Putamen (tissue), 1 donor: ENCODE measurements at regions not wholly inside any gene's neighbourhood (a gene's known extent, or its start where the extent isn't known, plus 50 kb on each side); places are given as distances from the start of the nearest gene placed in this dataset.

Source experiments
- DNase-seq: peaks from one replicate; pipeline ENCODE4 v3.0.0-alpha.2; 2016; ENCODE audit warnings: low spot score

DNA sequence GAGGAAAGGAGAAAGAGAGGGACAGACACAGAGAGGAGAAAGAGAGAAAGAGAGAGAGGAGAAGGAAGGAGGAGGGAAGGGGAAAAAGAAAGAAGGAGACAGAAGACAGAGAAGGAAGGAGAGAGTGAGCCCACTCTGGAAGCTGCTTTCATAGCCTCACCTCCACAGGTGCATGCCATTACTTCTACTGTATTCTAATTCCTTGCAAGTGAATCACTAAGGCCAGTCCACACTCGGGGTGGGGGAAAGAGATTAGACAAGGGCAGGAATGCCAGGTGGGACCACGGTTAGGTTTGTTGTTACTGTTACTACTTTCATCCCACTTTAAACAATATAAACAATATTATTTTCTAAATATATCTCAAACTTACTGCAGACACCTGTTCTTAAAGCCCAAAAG lies 684.5 kb upstream of the ARGLU1 start:
- no peak for DNase-seq

DNA sequence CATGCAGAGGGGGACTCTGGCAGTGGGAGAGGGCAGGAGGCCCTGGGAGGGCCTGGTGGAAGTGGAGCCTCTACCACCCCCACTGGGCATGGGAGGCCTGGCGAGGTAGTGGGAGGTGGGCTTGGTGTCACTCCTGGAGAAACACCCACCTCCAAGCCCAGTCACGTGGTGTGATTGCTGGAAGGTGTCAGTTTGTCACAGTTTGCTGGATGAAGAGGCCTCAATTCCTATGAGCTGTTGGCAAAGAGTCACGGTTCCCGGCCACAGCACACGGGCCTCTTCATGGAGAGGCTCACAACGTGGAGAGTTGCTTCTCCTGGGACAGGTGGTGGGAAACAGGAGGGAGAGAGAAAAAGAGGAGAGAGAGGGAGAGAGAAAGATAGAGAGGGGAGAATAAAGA lies 684.1 kb upstream of the ARGLU1 start:
- DNase-seq = no peak

DNA sequence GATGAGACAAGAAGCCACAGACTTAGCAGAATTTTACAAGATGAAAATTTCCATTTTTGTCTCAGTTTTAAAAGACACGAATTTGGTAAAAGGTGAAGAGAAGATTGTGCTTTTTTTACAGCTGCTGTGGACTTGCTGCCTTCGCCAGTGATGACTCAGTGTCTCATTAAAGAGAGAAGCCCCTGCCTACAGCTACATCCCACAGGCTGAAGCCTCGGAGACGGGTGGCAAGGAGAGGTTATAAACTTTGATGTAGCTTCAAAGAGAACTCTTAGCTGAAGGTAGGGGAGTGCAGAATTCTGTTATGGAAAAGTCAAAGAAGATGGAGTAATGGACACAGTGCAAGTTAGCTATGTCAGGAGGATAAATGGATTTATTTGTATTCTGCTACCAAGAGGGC lies 683.4 kb upstream of the ARGLU1 start:
- DNase-seq = no peak

DNA sequence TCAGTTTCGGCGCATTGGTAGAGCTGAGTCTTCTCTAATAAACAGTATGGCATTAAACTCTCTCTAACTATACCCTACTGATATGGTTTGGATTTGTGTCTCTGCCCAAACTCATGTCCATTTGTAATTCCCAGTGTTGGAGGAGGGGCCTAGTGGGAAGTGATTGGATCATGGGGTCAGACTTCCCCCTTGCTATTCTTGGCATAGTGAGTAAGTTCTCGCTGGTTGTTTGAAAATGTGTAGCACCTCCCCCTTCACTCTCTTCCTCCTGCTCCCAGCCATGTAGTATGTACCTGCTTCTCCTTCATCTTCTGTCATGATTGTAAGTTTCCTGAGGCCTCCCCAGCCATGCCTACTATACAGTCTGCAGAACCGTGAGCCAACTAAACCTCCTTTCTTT lies 682.7 kb upstream of the ARGLU1 start:
- no peak for DNase-seq

DNA sequence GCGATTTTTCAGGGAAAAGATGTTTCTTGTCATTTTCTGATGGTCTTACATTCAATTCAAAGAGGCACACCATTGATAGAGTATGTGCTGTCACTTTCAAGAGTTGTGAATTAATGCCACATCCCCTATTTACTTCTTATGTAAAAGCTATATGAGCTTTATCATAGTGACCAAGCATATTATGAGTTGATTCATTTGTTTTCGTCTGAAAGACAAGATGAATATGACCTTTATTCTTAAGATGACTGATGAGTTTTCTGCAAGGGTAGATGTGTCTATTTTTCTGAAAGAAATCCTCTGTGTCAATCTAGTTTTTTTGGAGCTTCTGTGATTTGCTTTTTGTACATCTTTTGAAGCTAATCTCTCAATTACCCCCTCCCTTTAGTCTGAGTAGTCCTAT lies 676.3 kb upstream of the ARGLU1 start:
- DNase-seq = no peak

DNA sequence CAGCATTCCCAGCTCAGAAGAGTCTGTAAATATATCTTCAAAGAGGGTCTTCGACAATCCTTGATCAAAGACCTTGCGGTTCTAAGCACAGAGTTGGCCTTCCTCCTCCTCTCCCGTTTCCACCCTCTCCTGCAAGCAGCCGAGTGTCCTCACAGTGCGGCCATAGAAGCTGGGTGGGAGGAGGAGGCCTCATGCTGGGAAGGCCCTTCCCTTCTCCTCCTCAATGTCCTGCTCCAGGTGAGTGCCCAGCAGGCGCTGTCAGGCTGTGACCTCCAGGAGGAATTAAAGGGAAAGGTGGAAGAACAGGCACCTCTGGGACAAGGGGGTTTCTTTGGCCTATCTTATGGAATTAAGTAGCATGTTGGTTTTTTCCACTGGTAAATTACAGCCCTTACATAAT lies 674.2 kb upstream of the ARGLU1 start:
- no peak for DNase-seq

DNA sequence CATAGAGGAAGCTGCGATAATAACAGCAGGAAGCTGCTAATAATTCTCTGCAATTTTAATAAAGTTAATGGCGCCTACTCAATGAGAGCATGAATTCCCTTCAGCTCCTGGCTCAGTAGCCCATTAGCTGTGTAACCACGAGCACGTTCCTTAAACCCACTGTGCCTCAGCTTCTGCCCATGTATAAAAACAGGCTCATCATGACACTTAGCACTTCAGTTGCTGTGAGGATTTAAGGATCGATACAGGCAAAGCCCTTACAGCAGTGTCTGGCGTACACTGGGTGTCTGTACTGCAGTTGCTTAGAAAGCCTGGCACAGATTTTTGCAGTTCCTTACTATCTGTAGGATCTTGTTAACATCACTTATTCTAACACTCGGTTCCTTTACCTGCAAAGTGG lies 673.4 kb upstream of the ARGLU1 start:
- DNase-seq = no peak

DNA sequence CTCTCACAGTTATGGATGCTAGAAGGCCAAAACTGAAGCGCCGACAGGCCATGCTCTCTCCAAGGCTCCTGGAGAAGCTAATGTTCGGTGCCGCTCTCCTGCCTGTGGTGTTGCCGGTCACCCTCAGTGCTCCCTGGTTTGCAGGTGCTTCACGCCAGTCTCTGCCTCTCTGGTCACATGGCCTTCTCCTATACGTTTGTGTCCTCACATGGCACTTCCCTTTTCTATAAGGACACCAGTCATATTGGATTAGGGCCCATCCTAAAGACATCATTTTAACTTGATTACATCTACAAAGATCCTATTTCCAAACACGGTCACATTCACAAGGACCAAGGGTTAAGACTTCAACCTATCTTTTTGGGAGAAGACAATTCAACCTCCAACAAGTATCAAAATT lies 671.3 kb upstream of the ARGLU1 start:
- no peak for DNase-seq

DNA sequence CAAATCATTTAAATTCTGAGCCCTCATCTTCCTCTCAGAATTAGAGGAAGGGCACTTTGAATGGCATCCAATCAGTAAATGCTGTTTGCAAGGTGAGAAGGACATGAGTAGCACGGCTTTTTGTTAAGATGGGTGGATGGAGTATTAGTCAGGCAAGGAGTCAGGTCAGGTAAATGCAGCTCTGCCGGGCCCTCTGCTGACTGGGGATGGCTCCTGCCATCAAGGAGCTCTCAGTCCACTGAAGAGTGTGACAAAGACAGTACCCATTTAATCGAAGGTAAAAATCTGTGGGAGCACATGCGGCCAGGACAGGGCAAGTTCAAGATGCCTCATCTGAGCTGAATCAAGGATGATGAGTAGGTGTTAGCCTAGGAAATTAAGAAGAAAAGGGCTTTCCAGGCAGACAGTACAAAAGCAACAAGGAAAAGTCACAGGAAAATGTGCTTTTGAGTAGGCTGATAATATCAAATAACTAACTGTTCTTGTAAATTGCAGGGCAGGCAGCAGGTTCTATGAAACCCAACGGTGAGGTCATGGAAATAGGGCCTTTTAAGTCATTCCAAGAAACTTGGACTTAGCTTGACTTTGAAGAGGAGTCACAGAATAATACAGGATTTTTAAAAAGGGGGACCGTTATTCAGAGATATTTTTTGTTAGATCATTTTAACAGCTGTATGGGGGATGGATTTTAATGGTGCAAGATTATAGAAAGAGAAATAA lies 670.5 kb upstream of the ARGLU1 start:
- DNase-seq = no peak

DNA sequence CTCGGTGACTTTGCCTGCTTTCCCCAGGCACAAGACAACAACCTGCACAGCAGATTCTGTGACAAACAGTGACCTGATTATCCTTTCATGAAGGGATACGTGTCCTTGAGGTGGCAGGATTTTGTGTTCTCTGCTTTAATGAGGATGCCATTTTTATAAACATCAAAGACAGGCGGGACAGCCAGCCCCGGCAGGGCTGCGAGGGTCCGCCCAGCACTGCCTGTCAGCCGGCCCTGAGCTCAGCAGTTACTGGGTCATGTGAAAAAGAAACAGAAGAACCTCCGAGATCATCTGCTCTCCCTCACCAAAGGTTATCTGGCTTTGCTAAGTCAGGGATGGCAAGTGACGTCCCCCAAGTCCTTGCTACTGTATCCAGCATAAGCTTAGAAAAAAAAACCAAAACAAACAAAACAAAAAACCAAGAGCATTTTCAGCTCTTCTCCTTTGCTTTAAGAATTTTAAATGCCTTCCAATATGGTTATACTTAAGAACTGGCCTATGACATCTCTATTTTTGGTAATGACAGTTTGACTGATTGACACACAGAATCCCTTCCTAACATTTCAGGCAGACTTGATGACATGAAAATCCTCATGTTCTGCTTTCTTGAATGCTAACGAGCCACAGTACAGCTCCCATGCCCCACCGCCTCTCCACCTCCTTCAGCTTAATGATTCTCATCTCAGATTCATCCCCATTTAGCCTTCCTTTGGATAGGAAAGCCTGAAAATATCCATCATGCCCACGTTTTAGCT lies 666.6 kb upstream of the ARGLU1 start:
- no peak for DNase-seq

DNA sequence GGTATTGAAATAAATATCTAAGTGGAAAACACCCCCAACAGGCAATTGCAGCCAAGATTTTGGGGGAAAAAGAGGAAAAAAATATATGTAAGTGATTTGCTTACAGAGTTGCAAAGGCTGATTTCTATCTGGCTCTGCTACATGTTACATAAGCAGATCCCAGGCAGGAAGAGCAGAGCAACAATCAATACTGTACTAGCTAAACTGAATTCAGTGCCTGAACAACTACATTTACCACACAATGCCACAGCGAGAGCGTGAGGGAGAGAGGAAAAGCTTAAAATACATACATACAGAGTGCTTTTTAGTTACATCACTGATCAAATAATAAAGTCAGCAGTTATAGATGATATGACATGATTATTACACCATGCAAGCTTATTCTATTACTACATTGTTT lies 665.6 kb upstream of the ARGLU1 start:
- no peak for DNase-seq

DNA sequence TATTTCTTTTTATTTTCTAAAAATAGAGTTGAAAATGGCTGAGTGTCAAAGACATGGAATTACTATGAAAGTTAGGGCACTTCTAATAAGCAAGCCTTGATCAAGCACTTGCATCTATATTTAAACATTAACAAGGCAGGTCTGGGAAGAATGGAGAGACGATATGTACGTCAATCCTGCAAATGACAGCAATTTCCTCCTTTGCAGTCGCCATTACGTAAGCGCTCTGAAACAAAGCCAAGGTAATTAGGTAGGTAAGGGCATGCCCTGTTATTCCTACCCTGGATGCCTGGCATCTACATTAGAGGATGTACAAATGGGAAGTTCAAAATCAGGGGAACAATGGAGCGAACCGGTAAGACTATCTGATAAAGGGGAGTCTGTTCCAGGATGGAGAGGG lies 664.0 kb upstream of the ARGLU1 start:
- DNase-seq = no peak

DNA sequence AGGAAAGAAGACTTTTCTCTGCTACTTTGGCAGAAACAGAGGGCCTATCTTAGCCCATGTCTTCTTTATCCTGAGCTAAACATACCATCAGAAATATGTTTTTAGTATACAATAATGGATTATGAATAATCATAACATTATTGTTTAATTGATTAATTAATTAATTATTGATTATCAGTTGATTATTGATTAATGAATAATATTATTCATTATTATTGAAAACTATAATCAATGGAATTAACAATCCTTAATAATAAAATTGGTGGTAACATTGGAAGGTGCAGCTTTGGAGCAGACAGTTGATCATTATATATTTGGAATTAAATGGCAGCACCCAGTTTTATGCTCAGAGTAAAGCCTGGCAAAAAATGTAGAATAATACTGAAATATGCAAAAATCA lies 655.9 kb upstream of the ARGLU1 start:
- DNase-seq = no peak

DNA sequence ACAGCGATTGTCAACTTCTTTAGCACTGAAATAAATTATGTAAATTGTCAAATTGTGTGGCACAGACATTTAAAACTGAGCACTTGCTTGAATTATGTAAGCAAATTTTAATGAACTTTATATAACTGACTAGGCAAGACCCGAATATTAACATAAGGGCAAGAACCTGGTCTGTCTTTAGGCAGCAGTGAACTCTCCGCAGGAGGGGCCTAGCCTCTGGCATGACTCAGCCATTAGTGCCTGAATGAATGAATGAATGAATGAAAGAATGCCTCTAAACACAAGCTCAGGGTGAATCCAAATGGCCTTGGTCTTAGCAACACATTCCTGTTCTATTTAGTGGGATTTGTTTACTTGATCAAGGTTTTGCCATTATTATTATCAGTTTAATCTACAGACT lies 654.7 kb upstream of the ARGLU1 start:
- DNase-seq = no peak

DNA sequence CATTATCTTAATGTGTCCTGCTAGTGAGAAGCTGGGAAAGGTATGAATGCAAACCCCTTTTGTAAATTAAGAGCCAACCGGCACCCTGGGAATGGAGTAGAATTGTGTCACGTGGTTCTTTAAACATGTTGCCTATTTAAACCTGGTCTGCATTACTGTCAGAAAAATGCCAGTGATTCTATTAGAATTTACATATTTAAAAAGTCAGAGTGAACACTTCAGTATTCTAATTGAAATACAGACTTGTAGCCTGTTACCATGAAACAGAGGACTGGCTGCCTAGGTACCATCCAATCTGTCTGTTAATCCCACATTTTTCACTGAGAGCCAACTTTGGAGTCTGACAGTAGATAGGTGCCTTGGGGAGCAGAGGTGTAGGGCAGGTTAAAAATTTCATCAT lies 652.3 kb upstream of the ARGLU1 start:
- DNase-seq = no peak

DNA sequence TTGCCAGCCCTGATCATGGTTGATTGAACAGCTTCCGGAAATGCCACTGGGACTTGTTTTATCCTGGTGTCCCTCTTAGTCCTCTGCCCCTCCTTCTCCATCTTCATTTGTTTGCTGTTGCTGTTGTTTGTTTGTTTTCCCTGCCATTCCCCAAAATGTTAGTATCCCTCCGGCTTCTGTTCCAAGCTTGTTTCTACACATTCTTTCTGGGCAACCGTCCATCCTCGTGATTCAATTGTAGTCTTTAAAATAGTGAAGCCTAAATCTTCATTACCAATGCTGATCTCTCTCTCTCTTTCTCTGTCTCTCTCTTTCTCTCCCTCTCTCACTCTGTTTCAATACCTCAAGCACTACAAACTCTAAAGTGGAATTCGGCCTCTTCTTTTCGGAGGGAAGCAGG lies 649.3 kb upstream of the ARGLU1 start:
- no peak for DNase-seq

DNA sequence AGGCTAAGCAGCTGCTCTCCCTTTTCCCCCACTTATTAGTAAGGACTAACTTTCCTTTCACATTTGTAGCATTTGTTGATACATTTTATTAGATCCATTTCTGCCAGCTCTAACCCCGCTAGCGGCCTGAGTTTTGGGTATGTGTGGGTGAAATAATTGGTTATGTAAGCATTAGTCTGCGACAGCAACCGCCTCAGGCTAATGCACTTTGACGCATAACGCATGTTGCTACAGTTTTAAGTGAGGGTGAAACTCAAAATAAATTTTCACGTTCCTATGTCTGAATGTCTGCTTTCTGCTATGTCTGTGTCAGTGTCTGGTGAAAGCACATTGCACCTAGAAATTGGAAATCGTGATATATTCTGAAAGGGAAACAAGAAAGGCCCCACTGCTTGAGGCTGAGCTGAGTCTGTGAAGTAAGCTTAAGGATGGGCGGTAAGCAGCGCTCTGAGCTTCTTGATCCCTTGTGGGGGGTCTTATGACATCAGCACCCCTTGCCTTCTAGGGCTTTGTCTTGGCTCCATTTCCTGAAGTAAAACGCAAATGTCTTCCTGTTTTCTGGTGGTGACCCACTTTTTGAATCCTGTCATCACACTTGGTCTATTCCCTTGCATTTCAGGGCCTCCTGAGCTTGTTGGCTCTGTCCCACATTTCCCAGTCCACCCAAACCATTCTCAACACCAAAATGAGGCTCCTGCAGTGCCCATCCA lies 648.3 kb upstream of the ARGLU1 start:
- DNase-seq = no peak

DNA sequence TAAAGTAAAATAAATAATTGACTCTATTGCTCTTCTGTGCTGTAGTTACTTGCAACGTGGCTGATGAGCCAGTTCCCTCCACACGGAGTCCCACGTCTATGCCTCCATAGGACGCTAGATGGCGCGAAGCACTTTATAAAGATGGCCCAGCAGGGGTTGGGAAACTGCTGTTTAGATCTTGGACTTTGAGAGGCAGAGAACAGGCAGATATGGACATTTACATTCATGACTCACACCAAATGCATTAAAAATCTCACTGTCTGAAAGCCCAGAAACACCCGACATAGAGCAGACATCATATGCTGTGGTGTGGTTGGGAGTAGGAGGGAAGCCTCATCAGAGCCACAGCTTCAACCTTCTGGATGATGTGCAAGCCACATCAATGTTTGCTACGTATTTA lies 643.1 kb upstream of the ARGLU1 start:
- DNase-seq = peak; percentile 85

DNA sequence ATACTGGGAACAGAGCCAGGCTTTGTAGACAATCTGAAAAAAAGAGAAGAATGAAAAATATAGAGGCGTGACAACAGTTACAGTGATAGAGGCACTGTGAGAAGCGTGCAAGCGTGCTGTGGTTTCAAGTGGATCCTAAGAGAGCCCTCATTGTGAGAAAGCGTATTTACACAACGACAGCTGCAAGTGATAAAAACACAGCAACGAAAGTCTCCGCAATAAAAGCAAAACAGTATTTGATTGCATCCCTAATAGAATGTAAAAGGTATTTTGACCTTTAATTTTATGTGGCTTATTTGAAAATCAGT lies 642.7 kb upstream of the ARGLU1 start:
- DNase-seq = no peak

DNA sequence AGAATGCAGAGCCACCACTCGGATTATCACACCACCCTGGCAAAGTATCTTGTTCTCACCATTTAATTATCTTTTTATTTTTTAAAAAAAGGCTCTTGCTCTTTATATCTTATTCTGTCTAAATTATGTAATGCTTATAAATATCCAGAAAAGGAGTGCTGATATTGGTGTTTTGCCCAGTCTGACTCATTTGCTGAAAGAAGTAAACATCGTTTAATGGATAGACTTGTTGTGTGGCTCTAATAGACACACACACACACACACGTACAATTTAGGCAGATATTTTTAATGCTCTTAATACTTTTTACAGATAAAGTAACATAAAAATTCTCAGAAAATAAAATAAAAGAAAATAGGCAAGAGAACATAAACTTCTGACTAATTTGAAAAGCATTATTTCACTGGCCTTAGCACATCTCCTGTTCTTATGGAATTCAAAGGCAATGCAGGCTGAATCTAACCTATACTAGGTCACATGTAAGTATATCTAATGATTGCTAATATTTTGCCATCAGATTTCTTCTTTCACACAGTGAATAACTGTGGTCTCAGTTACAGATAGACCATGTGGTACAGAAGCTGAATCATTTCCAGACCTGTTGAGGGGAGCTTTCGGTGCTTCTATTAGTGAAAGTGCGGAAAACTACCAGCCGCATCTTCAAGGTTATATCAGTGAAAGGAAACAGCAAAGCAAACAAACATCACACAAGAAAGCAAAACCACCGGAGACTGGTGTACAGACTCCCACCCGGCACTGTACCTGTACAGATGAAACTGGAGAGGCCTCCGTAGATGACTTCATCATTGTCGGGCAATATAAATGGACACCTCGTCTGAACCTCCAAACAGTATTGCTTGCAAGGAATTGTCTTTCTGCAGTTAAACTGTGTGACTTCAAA lies 642.1 kb upstream of the ARGLU1 start:
- DNase-seq = no peak

DNA sequence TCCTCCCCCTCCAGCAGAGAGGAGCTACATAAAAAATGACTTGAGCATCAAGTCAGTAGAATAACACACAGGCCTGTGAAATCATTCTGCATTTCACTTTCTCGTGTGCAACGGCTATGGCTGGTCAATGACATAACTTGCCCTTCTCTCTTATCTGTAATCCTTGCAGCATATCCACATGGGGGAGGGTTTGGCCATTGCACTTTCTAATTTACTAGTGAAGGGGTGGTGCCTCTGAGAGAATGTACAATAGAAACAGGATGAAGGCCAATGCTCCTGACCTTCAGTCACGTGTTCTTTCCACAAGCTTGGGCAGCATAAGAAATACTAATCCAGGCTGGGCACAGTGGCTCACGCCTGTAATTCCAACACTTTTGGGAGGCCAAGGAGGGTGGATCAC lies 641.0 kb upstream of the ARGLU1 start:
- DNase-seq = no peak

DNA sequence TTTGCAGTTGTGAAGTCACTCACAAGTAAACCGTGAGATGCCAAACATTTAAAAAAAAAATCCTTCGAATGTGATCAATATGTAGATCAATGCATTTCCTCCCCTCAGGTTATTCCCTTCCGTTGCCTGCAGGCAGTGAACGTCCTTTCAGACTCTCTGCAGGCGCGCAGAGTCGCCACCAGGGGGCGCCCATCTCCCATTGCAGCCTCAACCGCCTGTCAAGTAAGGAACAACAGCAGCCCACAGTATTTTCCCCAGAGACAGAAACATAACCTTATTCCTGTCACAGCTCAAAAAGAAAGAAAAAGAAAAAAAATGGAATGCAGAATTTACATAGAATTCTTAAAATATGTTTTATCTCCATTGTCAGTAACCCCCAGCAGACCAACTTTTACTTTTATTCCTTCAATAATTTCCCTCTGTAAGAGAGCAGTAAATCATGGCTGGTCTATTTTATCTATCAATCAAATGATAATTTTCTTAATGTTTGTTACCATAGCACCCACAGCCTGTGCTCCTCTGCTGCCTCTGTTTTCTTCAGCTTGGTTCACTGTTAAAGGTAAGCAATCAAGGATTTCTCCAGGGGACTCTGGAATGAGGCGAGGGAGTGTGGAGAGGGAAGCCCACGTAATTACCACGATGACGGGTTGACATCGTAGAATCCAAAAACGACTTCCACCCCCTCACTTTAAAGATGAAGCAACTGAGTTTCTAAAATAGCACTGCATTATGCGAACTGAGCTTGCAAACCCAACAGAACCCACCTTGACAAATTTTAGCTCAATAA lies 637.6 kb upstream of the ARGLU1 start:
- DNase-seq = peak; percentile 77
